GM19324 (cell line): ENCODE measurements at regions not wholly inside any gene's neighbourhood (a gene's known extent, or its start where the extent isn't known, plus 50 kb on each side); places are given as distances from the start of the nearest gene placed in this dataset.
"Not testable (repeated sequence)": the region's sequence is repeated elsewhere in the genome, so short reads cannot be mapped to it uniquely, and the experiment has no call there.

Experiments used
- ATAC-seq: cut with Tn5 transposase; IDR thresholded peaks from one replicate; pipeline ENCODE4 v1.9.1; 2021; ENCODE audit warnings: mild to moderate bottlenecking, moderate library complexity; ENCODE audit not compliant: unreplicated experiment, low FRiP score

DNA sequence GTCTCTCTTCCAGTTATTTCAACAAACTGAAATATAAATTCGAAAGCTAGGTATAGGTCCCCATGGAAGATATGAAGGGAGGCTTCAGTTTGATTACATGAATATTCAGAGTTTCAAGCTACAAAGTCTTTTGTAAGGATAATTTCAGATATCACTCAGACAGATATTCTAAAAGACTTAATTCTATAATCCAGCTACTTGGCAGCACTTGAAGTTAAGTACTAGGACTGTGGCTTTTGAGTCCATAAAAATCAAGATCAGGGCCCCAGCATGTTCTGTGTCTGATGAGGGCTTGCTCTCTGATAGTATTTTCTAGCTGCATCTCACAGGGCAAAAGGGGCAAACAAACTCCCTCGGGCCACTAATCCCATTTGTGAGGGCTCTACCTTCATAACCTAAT is 160.6 kb upstream of the IRS2 start:
- no peak for ATAC-seq

DNA sequence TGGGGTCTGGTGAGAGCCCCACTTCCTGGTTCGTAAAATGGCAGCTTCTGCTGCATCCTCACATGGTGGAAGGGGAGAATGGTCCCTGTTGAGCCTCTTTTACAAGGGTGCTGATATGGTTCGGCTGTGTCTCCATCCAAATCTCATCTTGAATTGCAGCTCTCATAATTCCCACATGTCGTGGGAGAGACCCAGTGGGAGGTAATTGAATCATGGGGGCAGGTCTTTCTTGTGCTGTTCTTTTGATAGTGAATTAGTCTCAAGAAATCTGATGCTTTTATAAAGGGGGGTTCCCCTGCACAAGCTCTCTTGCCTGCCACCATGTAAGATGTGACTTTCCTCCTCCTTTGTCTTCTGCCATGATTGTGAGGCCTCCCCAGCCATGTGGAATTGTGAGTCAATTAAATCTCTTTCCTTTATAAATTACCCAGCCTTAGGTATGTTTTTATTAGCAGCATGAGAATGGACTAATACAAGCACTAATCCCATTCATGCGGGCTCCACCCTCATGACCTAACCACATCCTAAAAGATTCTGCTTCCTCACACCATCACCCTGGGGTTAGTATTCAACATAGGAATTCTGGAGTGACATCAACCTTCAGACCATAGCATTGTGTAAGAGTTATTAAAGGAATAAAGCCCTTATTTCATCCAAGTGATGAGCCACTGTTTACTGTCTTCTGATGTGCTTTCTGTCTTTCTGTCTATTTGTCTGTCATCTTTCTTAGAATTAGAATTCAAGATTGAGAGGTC is 159.0 kb upstream of the IRS2 start:
- no peak for ATAC-seq

DNA sequence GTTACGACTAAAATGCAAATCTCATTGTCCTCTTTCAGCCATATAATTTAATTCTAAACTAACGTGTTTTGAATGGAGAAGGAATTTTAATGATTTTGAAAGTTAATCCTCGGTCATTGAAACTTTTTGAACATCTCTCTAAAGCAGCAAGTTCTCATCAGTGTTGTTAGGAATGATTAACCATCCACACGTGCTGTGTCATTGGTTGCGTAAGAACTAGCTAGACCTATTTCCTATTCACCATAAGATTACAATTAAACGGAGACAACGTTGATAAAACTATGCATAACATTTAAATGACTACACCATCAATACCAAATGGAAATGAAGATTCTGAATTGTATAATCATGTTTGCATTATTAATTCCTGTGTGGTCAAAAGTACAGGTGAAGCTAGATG is 155.6 kb upstream of the IRS2 start:
- ATAC-seq = no peak

DNA sequence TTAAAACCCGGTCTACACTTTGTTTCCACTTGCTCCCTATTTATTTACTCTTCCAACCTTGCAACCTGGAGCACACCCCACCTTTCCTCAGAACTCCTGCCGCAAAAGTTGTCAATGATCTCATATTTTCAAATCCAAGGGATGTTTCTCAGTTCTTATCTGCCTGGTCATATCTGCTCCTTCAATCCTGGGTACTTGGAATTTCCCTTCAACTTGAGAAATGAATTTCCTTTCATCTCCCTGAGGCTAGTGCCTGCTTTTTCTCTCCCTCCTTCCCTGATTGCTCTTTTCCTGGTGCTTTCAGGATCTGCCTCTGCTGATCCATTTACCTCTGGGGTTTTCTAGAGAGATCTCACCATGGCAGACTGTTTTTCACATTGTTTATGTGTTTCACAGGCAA is 154.8 kb upstream of the IRS2 start:
- ATAC-seq = no peak

DNA sequence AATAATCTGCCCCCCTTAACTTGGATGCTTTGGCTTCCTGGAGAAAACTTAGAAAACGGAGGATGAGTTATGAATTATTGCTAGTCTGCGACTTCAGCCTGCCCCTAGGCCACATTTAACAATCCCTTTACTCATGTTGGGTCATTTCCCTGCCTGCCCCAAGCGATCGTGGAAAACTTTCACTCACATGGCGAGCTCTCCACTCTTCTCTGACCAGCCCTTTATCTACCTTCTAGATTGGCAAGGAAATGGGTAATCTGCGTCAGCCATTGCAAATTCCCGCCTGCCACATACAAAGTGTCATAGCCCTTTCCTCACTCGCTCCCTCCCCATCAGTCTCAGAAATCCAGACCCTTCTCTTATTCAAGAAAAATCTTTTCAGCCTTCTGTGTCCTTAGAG is 154.3 kb upstream of the IRS2 start:
- no peak for ATAC-seq

DNA sequence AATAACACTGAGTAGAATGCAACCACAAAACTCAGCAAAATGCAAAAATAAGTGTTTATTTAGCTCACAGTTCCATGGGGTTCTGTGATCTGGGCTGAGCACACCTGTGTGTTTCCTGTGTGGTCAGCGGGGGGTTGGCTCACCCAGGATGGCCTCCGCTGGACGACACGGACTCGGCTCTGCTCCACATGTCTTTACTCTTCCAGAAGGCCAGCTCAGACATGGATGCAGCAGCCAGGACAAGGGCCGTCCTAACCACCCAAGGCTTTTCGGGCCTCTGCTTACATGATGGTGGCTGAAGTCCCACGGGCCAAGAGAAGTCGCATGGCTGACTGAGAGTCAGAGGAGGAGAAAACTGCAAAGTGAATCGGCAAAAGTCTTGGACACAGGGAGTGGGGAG is 153.5 kb upstream of the IRS2 start:
- no peak for ATAC-seq

DNA sequence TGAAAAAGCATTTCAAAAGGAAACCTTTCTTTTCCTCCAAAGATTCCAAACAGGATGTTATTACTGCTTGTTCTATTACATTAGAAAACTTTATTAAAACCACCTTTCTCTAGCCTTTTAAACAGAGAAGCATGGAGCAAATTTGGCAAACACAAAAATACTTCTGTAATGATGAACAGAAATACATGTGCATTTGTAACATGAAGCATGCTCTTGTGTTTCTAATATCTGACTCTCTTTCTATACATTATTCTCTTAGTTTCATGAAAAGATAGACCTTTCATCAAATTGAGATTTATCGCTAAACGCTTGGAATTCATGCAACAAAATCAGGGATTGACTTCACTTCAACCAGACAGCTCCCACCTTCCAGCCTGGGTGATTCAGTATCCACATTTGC is 152.8 kb upstream of the IRS2 start:
- no peak for ATAC-seq

DNA sequence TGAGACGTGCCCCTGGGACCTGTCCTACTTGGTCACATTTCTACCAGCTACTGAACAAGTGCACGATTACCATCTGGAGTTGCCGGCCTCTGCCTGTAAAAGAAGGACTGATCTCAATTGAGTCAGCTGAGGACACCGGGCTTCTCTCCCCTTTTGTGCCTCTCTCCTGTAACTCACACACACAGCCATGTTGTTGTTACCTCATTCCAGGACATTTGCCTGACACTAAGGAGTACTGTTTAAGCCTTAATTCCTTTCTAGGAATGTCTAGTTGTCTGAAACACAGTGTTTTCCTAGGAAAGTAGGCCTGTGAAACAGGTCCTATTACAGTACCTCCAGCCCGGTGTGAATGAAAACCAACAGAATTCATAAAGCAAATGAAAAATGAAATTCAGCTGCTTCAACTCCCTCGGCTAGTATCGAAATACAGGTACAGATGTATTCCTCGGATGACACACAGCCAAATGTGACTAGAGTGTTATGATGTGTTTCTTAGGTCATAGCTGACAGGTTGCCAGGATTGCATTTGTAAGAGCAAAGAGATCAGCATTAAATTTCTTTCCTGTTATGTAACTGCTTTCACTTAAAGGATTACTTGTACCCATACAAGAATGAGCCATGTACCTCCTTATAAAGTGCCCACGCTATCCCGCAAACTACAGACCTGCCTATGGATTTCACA is 152.0 kb upstream of the IRS2 start:
- ATAC-seq = no peak

DNA sequence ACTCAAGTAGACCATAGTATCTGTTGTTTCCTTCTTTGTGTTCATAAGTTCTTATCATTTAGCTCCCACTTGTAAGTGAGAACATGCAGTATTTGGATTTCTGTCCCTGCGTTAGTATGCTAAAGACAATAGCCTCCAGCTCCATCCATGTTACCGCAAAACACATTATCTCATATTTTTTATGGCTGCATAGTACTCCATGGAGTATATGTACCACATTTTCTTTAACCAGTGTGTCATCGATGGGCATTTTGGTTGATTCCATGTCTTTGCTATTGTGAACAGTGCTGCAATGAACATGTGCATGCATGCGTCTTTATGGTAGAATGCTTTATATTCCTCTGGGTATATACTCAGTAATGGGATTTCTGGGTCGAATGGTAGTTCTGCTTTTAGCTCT is 148.1 kb upstream of the IRS2 start:
- not testable (repeated sequence) for ATAC-seq

DNA sequence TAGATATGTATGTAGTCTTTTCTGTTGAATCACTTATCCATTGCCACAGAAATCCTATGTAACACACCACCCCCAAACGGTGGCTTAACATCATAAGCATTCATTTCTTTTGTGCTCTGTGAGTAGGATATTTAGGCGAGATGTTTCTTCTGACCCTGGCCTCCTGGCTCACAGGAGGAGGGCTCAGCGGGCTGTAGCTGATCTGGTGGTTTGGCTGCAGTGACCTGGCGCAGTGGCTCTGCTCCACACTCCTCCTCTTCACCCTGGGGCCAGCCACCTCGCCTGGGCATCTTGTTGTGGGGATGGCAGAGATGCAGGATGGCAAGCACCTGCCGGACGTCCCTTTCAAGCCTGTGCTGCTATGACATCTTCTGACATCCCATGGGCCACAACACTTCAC is 147.1 kb upstream of the IRS2 start:
- ATAC-seq = no peak

DNA sequence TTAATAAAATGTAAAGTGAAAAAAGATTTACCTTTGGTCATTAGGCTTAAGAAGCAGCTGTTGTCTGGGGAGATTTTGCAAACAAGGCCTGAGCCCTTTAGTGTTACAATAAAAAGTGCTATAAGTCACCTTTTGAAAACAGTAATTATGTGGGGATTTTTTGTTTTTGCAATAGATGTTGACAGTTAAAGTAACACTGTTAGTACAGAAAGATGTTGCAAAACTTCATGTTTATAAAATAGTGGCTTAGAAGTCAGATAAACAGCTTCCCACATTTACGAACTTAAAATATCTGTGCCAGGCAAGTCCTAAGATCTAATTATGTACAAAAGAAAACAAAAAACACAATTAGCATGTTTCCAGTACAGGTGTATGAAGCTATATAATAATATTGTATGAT is 138.0 kb upstream of the IRS2 start:
- no peak for ATAC-seq

DNA sequence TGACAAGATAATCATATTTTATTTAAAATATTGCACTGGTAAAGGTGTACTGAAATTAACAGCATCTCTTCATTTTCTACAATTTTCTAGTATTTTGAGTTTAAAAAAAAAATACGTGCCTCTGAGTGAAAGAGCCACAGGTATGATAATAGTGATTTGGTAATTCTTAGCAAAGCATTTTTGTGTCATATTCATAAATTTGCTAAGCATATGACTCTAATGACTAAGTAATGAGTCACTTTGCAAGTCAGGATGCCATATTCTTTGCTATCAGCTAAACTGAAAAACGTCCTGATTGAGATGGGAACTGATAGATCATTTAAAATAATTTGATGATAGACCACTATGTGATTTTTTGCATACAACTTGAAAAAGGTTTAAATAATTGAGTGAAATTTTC is 136.1 kb upstream of the IRS2 start:
- no peak for ATAC-seq

DNA sequence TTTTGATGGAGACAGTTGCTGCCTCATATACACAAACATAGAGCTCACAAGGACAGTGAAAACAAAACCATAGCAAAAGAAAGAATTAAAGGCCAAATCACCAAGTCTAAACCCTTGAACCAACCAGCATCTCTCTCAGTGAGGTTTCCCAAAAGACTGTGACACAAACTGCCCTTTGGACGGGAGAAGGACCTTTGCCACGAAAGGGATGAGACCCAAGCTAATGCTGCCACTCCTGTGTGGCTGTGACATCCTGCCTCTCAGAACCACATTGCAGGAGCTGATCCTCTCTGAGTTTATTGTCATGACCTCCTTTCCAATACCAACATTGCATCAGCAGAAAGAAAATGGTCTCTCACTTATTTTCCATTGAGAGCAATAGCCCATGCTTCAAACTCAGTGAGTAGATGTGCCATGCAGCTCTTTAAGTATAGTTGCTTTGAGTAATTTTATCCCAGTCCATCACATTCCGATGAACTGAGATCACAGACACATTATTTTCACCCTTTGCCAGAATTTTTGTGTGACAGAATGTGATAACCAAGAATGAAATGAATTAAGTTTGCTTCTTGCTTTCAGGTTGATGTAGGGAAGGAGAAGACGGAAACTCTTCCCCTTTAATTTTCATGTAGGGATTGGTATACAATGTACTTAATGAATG is 133.5 kb upstream of the IRS2 start:
- ATAC-seq = no peak

DNA sequence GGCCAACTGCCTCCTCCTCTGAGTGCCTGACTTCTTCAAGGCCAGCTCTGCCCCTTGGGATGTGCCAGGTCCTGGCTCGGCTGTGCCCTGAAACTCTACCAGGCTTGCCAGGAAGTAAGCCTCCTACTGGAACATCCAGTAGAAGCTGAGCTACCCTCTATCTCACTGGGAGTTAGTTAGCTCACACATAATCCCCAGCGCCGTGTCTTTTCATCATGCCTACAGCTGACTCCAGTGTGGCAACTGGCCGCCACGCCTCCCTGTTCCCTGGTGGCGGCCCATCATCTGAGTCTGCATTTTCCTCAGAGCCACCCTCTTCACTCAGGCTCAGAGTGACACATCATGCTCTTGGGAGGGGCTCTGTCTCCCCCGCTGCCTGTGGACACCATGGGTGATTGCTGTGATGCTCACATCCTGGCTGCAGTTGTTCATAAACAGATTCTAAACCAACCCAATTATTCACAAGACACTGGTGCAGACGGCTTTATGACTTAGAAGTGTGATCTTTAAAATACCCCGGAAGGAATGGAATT is 131.9 kb upstream of the IRS2 start:
- ATAC-seq = no peak

DNA sequence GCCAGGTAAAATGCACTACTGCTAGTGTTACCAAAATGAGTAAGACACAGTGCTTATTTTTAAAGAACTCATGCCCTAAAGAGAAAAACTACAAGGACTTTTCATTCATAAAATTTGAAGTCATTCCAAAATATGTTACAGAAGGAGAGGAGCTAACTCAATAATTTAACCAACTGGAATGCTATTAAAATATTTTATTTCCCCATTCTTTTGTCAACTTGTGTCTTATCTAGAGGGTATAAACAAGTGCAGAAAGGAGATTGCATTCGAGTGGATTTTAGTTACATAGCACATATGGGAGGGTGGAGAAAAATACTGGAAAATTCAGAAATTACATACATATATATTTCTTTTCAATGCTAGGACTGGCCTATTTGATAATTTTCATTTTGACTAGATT is 131.0 kb upstream of the IRS2 start:
- no peak for ATAC-seq

DNA sequence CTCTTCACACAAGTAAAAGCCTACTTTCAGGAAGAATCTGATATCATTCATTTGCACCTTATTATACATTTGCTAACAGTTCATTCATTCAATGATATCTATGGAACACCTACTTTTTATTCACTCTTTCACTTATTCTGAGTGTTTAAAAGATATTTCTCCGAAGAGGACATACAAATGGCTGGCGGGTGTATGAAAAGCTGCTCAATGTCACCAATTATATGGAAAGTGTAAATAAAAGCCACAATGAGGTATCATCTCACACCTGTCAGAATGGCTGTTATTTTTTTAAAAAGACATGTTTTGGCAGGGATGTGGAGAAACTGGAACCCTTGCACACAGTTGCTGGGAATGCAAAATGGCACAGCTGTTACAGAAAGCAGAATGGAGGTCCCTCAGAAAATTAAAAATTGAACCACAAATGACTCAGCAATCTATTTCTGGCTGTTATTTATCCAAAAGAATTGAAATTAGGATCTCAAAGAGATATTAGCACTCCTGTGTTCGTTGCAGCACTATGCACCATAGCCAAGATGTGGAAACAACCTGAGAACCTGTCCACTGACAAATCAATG is 127.6 kb upstream of the IRS2 start:
- no peak for ATAC-seq

DNA sequence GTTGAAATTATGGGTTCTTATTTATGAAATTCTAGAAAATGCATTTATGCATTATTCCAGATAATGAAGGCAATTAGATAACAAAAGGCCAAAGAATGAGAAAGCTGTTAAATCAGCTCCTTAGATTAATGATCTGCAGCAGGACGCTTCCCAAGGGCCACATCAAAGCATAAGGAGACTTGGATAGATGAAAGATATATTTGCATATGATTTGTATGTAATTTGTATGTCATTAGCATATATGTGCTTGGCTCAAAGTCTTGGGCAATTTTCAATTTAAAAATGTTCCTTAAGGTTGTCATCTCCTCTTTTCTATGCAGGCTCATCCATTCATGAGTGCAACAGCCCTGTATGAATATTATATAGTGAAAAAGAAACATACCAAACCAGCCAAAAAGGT is 126.8 kb upstream of the IRS2 start:
- no peak for ATAC-seq

DNA sequence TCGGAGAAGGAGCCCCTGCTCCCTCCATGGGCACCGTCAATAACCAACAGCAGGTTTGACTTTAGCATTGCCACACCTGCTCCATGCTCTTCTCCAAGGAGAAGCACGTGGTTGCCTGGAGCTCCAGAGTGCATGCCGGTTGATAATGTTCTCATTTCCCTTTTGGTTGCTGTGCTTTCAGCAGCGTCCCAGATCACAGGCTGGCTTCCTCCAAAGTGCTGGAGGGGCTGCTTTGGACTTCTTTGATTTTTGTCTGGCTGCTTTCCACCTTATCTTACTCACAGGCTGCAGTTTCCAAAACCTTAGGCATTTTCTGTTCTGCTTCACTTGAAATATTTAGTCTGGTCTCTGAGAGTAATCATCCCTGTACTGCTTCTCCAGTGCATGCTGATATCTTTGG is 123.8 kb upstream of the IRS2 start:
- no peak for ATAC-seq

DNA sequence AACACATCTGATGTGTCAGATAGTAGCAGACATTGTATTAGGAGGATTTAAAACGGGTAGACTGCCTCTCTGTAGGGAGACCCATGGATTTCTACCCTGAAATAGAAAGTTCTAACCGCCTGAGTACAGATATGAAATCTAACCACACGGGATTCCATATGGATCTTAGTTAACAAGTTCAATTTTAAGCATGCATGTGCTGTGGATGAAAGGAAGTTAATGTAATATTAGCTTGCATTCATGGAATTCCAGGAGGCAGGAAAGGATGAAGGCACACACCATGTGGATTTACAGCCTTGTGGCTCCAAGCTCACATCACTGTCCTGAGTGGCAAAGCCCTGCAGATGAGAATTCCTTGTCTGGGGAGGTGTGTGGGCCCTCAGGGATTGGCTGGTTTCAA is 120.6 kb upstream of the IRS2 start:
- no peak for ATAC-seq

DNA sequence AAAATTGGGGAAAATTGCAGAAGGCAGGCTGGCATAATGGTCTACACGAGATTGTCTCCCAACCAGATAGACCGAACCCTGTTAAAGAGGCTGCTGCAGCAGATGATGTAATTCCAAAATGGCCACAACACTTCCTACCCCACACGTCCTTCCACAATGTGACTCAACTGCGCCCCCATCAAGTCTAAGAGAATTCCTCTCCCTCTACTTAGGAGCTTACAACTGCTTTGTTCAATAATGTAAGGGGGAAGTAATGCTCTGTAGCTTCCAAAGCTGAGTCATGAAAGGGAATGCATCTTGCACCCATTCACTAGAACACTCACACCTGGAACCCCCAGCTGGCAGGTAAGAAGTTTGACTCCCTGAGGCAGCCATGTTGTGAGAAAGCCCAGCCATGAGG is 117.8 kb upstream of the IRS2 start:
- no peak for ATAC-seq

DNA sequence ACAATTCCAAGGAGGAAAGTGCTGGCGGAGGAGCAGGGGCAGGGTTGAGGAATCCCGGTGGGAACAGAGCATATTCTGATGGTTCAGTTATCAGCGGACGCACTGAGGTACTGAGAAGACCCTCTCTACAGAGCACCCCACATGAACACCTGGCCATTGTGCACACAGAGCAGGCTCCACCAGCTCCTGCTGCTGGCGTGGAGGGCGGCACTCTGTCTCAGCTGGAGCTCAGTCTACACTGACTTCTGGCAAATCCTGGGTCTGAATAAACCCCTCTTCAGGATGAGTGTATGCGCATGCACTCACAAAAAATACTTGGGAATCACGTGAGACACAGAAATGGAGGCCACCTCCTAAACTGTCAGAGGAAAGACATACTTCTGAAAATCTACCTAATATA is 114.4 kb upstream of the IRS2 start:
- ATAC-seq = no peak
